Osteoblast (primary cell): ENCODE measurements at regions not wholly inside any gene's neighbourhood (a gene's known extent, or its start where the extent isn't known, plus 50 kb on each side); places are given as distances from the start of the nearest gene placed in this dataset.

ENCODE experiments used
- DNase-seq: peaks from one replicate; pipeline ENCODE4 v3.0.0; 2011; ENCODE audit warnings: low spot score, mixed read lengths; ENCODE audit not compliant: insufficient read length; ENCODE audit errors: missing footprints
- H2AFZ ChIP-seq: 2 replicates; pipeline ENCODE4 v1.6.0; 2011; ENCODE audit warnings: mild to moderate bottlenecking, low read length
- H3K27ac ChIP-seq: 2 replicates; pipeline ENCODE4 v1.5.1; 2011; ENCODE audit warnings: mild to moderate bottlenecking, low read depth, low read length, moderate library complexity
- H3K27me3 ChIP-seq: 2 replicates; pipeline ENCODE4 v1.6.0; 2012; ENCODE audit warnings: mild to moderate bottlenecking, control low read depth, inconsistent platforms, low read length, moderate library complexity; ENCODE audit not compliant: insufficient read depth
- H3K36me3 ChIP-seq: 2 replicates; pipeline ENCODE4 v1.5.1; 2011; ENCODE audit warnings: mild to moderate bottlenecking, low read length, control low read depth, moderate library complexity; ENCODE audit not compliant: insufficient read depth
- H3K4me1 ChIP-seq: 2 replicates; pipeline ENCODE4 v1.5.1; 2011; ENCODE audit warnings: mild to moderate bottlenecking, low read length, control low read depth, moderate library complexity; ENCODE audit not compliant: insufficient read depth
- H3K4me2 ChIP-seq: 2 replicates; pipeline ENCODE4 v1.6.0; 2011; ENCODE audit warnings: mild to moderate bottlenecking, low read length; ENCODE audit not compliant: insufficient read depth
- H3K4me3 ChIP-seq: fragments of 200-600 bp; sonication (generic); 3 replicates; pipeline ENCODE4 v1.5.1; 2012; ENCODE audit warnings: mild to moderate bottlenecking, low read length, inconsistent platforms; ENCODE audit not compliant: insufficient read depth
- H3K79me2 ChIP-seq: 2 replicates; pipeline ENCODE4 v1.6.0; 2012; ENCODE audit warnings: mild to moderate bottlenecking, low read length, control low read depth, inconsistent platforms; ENCODE audit not compliant: insufficient read depth
- H3K9me3 ChIP-seq: 2 replicates; pipeline ENCODE4 v1.5.1; 2011; ENCODE audit warnings: low read depth, low read length, control low read depth
- H4K20me1 ChIP-seq: 2 replicates; pipeline ENCODE4 v1.6.0; 2012; ENCODE audit warnings: mild to moderate bottlenecking, low read length, control low read depth; ENCODE audit not compliant: insufficient read depth
- TF ChIP-seq, protein P1 (sequence below): IDR thresholded peaks from 2 replicates; pipeline ENCODE4 v1.5.1; 2011; ENCODE audit warnings: mild to moderate bottlenecking, low read depth, low read length, moderate library complexity; ENCODE audit errors: extremely low read depth

DNA sequence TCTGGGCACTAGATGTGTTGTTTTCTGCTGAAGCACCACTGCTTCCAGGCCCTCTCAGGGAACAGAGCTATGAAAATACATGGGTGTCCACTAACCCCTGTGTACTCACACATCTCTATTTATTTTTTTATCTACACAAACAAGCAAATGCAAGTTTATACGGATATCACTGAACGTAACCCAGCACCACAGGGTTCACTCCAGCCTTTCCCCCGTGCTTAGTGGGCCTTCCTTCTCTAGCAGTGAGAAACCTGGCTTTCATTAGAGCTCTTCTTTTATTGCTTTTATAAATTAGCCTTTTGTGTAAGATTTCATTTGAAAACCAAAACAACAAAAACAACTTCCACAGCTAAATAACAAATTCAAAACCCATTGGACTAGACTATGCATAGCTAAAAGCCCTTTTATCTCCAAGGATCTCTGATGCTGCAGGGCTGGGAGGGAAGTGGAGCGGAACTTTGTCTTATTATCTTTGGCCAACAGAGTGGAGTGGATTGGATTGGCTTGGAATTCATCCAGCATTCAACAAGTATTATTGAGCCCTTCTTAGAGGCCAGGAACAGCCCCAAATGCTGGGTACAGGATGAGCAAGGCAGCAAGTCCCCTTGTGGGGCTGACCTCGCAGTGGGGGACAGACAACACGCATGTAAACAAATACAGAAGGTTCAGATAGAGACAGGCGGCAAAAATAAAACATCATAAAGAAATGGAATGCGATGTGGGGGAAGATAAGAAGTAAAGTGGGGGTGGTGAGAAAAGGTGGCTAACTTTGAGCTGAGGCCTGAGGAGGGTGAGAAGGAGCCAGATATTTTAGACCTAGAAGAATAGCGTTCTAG, 371.8 kb upstream of the POU3F1 start:
- no peaks in the 10 kb centered on the region for H3K27me3 ChIP-seq
- H3K4me1 ChIP-seq, result no peaks in the 10 kb centered on the region
- H4K20me1 ChIP-seq, result no peaks in the 10 kb centered on the region
- H3K4me3 ChIP-seq, result no peak overlapping the region
- H3K79me2 ChIP-seq, result no peaks in the 10 kb centered on the region
- H3K27ac ChIP-seq, result no peak overlapping the region
- H3K36me3 ChIP-seq, result no peaks in the 10 kb centered on the region
- H3K4me2 ChIP-seq, result no peak overlapping the region
- TF ChIP-seq, protein P1, sequence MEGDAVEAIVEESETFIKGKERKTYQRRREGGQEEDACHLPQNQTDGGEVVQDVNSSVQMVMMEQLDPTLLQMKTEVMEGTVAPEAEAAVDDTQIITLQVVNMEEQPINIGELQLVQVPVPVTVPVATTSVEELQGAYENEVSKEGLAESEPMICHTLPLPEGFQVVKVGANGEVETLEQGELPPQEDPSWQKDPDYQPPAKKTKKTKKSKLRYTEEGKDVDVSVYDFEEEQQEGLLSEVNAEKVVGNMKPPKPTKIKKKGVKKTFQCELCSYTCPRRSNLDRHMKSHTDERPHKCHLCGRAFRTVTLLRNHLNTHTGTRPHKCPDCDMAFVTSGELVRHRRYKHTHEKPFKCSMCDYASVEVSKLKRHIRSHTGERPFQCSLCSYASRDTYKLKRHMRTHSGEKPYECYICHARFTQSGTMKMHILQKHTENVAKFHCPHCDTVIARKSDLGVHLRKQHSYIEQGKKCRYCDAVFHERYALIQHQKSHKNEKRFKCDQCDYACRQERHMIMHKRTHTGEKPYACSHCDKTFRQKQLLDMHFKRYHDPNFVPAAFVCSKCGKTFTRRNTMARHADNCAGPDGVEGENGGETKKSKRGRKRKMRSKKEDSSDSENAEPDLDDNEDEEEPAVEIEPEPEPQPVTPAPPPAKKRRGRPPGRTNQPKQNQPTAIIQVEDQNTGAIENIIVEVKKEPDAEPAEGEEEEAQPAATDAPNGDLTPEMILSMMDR, result no peak
- no peak for DNase-seq
- H3K9me3 ChIP-seq, result no peaks in the 10 kb centered on the region
- H2AFZ ChIP-seq, result no peak overlapping the region

DNA sequence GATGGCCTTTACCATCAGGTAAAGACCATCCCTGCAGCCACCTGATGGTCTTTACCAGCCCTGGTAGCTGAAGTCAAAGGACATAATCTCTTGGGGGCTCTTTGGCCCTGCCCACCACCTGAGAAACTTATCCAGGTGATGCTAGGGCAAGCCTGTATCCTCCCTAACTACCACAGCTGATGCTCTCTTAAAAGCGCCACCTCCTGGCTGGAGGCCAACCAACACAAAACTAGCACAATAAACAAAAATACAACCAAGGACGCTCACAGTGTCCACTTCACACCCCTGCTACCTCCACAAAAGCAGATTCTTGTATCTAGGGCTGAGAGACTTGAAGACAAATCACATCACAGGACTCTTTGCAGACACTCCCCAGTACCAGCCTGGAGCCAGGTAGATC, 357.1 kb upstream of the POU3F1 start:
- Histone ChIP-seq H3K4me3 (no peak overlapping the region), H3K27me3 (no peaks in the 10 kb centered on the region), H3K4me1 (no peaks in the 10 kb centered on the region), H3K36me3 (no peaks in the 10 kb centered on the region), H3K9me3 (no peaks in the 10 kb centered on the region), H2AFZ (no peak overlapping the region), H4K20me1 (no peaks in the 10 kb centered on the region), H3K27ac (no peak overlapping the region), H3K79me2 (no peaks in the 10 kb centered on the region), H3K4me2 (no peak overlapping the region)
- TF ChIP-seq, protein P1, result no peak
- DNase-seq, result no peak

DNA sequence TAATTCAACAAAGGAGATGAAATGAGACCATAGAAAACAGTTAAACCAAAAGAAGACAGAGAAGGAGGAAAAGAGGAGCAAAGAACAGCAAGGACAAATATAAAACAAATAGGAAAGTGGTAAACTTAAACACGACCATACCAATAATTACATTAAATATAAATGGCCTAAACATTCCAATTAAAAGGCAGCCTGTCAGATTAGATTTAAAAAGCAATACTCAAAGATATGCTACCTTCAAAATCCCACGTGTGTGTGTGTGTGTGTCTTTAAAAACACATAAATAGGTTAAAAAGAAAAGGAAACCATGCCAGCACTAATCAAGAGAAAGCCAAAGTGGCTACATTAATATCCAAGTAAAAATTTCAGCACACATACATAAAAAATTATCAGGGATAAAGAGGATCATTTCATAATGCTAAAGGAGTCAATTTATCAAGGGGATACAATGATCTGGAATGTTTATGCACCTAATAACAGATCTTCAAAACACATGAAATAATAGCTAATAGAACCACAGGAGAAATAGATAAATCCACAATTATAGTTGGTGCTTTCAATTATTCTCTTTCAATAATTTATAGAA, 355.7 kb upstream of the POU3F1 start:
- H3K9me3 ChIP-seq, result no peaks in the 10 kb centered on the region
- H3K27me3 ChIP-seq, result no peaks in the 10 kb centered on the region
- H3K4me2 ChIP-seq, result no peak overlapping the region
- H4K20me1 ChIP-seq, result no peaks in the 10 kb centered on the region
- no peak for DNase-seq
- H3K79me2 ChIP-seq, result no peaks in the 10 kb centered on the region
- H3K27ac ChIP-seq, result no peak overlapping the region
- TF ChIP-seq, protein P1, result no peak
- no peak overlapping the region for H2AFZ ChIP-seq
- H3K36me3 ChIP-seq, result no peaks in the 10 kb centered on the region
- no peaks in the 10 kb centered on the region for H3K4me1 ChIP-seq
- no peak overlapping the region for H3K4me3 ChIP-seq

DNA sequence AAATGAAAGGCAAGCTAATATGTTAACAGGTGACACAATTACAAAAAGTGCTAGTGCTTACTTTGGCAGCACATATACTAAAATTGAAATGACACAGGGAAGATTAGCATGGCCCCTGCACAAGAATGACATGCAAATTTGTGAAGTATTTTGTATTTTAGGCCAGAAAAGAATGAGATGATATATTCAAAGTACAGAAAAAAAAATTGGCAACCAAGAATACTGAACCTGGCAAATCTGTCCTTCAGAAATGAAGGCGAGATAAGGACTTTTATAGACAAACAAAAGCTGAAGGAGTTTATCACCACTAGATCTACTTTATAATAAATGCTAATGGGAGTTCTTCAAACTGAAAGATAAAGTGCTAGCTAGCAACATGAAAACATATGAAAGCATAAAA, 350.0 kb upstream of the POU3F1 start:
- no peaks in the 10 kb centered on the region for H3K4me1 ChIP-seq
- no peak overlapping the region for H3K4me2 ChIP-seq
- H2AFZ ChIP-seq, result no peak overlapping the region
- no peak for DNase-seq
- no peaks in the 10 kb centered on the region for H3K27me3 ChIP-seq
- H3K79me2 ChIP-seq, result no peaks in the 10 kb centered on the region
- no peak overlapping the region for H3K27ac ChIP-seq
- H3K9me3 ChIP-seq, result no peaks in the 10 kb centered on the region
- no peaks in the 10 kb centered on the region for H3K36me3 ChIP-seq
- no peaks in the 10 kb centered on the region for H4K20me1 ChIP-seq
- TF ChIP-seq, protein P1, result no peak
- no peak overlapping the region for H3K4me3 ChIP-seq
